ENCODE measurements at regions not wholly inside any gene's neighbourhood (a gene's known extent, or its start where the extent isn't known, plus 50 kb on each side); places are given as distances from the start of the nearest gene placed in this dataset.

- Histone ChIP-seq H3K36me3 (ENCODE audit: control insufficient read depth in 2 of 2, insufficient read depth in 2 of 2, low read length in 1 of 2) (no peaks in the 10 kb centered on the region), H3K4me1 (ENCODE audit: control insufficient read depth in 2 of 2, insufficient read depth in 2 of 2, low read length in 2 of 2) (no peaks in the 10 kb centered on the region), H3K9me3 (ENCODE audit: control insufficient read depth in 2 of 2, insufficient read depth in 1 of 2, low read length in 1 of 2) (no peaks in the 10 kb centered on the region), H3K27me3 (ENCODE audit: control insufficient read depth in 2 of 2, insufficient read depth in 1 of 2, low read length in 1 of 2) (no peaks in the 10 kb centered on the region), H3K27ac (ENCODE audit: low read depth in 1 of 2, low read length in 1 of 2) (no peak overlapping the region), H3K4me3 (ENCODE audit: low read length in 2 of 2) (no peak overlapping the region)
- 86% methylated on average over 3 of the region's 3 CpGs for WGBS
- no peak for DNase-seq (ENCODE audit: low read depth in 6 of 9, low spot score in 9 of 9)
Observed at GRCh38 chr2:52698408-52698807, 1069.2 kb upstream of the CHAC2 start.

DNA sequence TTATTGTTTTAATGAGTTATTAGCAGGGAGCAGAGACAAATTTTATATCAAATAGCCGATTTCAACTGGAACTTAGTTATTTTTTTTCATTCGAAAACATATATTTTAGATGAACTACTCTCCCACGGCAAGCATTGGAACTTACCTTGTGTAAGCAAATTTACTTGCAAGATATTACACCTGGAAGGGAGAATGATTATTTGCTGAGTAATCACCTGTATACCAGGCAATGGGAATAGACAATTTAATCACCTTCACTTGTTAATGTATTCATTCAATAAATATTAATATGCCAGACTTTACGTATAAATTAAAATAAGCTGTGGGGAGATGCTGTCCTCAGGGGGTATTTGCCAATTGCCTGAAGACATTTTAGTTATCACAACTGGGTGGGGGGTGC lies 1069.9 kb upstream of the CHAC2 start:
- no peak for DNase-seq (ENCODE audit: low read depth in 6 of 9, low spot score in 9 of 9)
- H3K4me1 ChIP-seq (ENCODE audit: control insufficient read depth in 2 of 2, insufficient read depth in 2 of 2, low read length in 2 of 2) = no peaks in the 10 kb centered on the region
- H3K4me3 ChIP-seq (ENCODE audit: low read length in 2 of 2) = no peak overlapping the region
- no peaks in the 10 kb centered on the region for H3K9me3 ChIP-seq (ENCODE audit: control insufficient read depth in 2 of 2, insufficient read depth in 1 of 2, low read length in 1 of 2)
- no peaks in the 10 kb centered on the region for H3K36me3 ChIP-seq (ENCODE audit: control insufficient read depth in 2 of 2, insufficient read depth in 2 of 2, low read length in 1 of 2)
- no peak overlapping the region for H3K27ac ChIP-seq (ENCODE audit: low read depth in 1 of 2, low read length in 1 of 2)
- WGBS = 97% methylated on average over 4 of the region's 4 CpGs
- H3K27me3 ChIP-seq (ENCODE audit: control insufficient read depth in 2 of 2, insufficient read depth in 1 of 2, low read length in 1 of 2) = no peaks in the 10 kb centered on the region

DNA sequence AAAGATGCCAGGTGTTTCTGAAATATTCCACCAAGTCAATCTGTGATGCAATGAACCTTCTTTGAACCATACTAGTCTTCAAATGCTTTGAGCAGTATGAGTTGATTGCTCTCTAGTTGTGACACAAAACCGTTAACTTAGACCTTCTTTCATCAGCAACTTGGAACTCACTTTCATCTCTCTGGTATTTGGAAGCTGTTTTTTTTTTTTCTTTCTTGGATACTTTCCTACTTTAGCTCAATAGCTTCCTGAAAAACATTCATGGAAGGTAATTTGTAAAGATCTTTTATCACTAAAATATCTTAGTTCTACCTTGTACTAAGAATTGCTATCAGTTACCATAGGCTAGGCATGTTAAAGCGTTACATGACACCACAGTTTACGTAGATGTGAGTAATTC lies 1071.9 kb upstream of the CHAC2 start:
- no peaks in the 10 kb centered on the region for H3K36me3 ChIP-seq (ENCODE audit: control insufficient read depth in 2 of 2, insufficient read depth in 2 of 2, low read length in 1 of 2)
- H3K4me3 ChIP-seq (ENCODE audit: low read length in 2 of 2) = no peak overlapping the region
- no peaks in the 10 kb centered on the region for H3K9me3 ChIP-seq (ENCODE audit: control insufficient read depth in 2 of 2, insufficient read depth in 1 of 2, low read length in 1 of 2)
- WGBS = 87% methylated on average over 3 of the region's 3 CpGs
- no peaks in the 10 kb centered on the region for H3K4me1 ChIP-seq (ENCODE audit: control insufficient read depth in 2 of 2, insufficient read depth in 2 of 2, low read length in 2 of 2)
- no peak overlapping the region for H3K27ac ChIP-seq (ENCODE audit: low read depth in 1 of 2, low read length in 1 of 2)
- DNase-seq (ENCODE audit: low read depth in 6 of 9, low spot score in 9 of 9) = no peak
- no peaks in the 10 kb centered on the region for H3K27me3 ChIP-seq (ENCODE audit: control insufficient read depth in 2 of 2, insufficient read depth in 1 of 2, low read length in 1 of 2)

- Histone ChIP-seq H3K9me3 (ENCODE audit: control insufficient read depth in 2 of 2, insufficient read depth in 1 of 2, low read length in 1 of 2) (no peaks in the 10 kb centered on the region), H3K27ac (ENCODE audit: low read depth in 1 of 2, low read length in 1 of 2) (no peak overlapping the region), H3K4me1 (ENCODE audit: control insufficient read depth in 2 of 2, insufficient read depth in 2 of 2, low read length in 2 of 2) (no peaks in the 10 kb centered on the region), H3K27me3 (ENCODE audit: control insufficient read depth in 2 of 2, insufficient read depth in 1 of 2, low read length in 1 of 2) (no peaks in the 10 kb centered on the region), H3K36me3 (ENCODE audit: control insufficient read depth in 2 of 2, insufficient read depth in 2 of 2, low read length in 1 of 2) (no peaks in the 10 kb centered on the region), H3K4me3 (ENCODE audit: low read length in 2 of 2) (no peak overlapping the region)
- DNase-seq (ENCODE audit: low read depth in 6 of 9, low spot score in 9 of 9) = no peak
- 93% methylated on average over 2 of the region's 2 CpGs for WGBS
Observed at GRCh38 chr2:52686935-52687334, 1080.7 kb upstream of the CHAC2 start.

GRCh38 chr2:52676056-52676455 lies 1091.5 kb upstream of the CHAC2 start:
- H3K36me3 ChIP-seq (ENCODE audit: control insufficient read depth in 2 of 2, insufficient read depth in 2 of 2, low read length in 1 of 2) = no peaks in the 10 kb centered on the region
- WGBS = 93% methylated on average over 2 of the region's 2 CpGs
- H3K27ac ChIP-seq (ENCODE audit: low read depth in 1 of 2, low read length in 1 of 2) = no peak overlapping the region
- peaks cover 0 to 7% of the 10 kb centered on the region in 2 donors for H3K9me3 ChIP-seq (ENCODE audit: control insufficient read depth in 2 of 2, insufficient read depth in 1 of 2, low read length in 1 of 2)
- no peak for DNase-seq (ENCODE audit: low read depth in 6 of 9, low spot score in 9 of 9)
- no peaks in the 10 kb centered on the region for H3K27me3 ChIP-seq (ENCODE audit: control insufficient read depth in 2 of 2, insufficient read depth in 1 of 2, low read length in 1 of 2)
- H3K4me3 ChIP-seq (ENCODE audit: low read length in 2 of 2) = no peak overlapping the region
- no peaks in the 10 kb centered on the region for H3K4me1 ChIP-seq (ENCODE audit: control insufficient read depth in 2 of 2, insufficient read depth in 2 of 2, low read length in 2 of 2)

DNA sequence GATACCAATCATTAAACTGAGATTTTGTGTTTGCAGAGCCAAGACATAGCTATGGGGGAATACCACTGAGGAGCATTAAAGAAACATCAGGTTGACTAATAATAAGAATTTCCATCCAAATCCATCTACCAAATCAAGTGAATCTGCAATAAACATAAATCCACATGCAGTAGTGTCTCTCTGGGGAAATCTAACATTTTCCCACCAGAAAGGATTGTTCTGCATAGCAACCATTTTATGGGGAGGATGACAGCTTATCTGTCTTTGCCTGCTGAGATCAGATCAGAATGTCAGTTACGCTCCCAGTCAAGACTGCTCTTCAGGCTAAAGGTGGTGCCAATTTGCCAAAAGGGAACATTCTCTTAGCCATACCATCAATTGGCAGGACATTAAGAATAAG lies 1098.9 kb upstream of the CHAC2 start:
- Histone ChIP-seq H3K27me3 (ENCODE audit: control insufficient read depth in 2 of 2, insufficient read depth in 1 of 2, low read length in 1 of 2) (no peaks in the 10 kb centered on the region), H3K9me3 (ENCODE audit: control insufficient read depth in 2 of 2, insufficient read depth in 1 of 2, low read length in 1 of 2) (peaks cover 2 to 4% of the 10 kb centered on the region in 2 donors), H3K27ac (ENCODE audit: low read depth in 1 of 2, low read length in 1 of 2) (no peak overlapping the region), H3K4me3 (ENCODE audit: low read length in 2 of 2) (no peak overlapping the region), H3K4me1 (ENCODE audit: control insufficient read depth in 2 of 2, insufficient read depth in 2 of 2, low read length in 2 of 2) (no peaks in the 10 kb centered on the region), H3K36me3 (ENCODE audit: control insufficient read depth in 2 of 2, insufficient read depth in 2 of 2, low read length in 1 of 2) (no peaks in the 10 kb centered on the region)
- no peak for DNase-seq (ENCODE audit: low read depth in 6 of 9, low spot score in 9 of 9)
- WGBS = 91% methylated on average over 1 of the region's 1 CpG

GRCh38 chr2:52659546-52659945 lies 1108.1 kb upstream of the CHAC2 start:
- Histone ChIP-seq H3K36me3 (ENCODE audit: control insufficient read depth in 2 of 2, insufficient read depth in 2 of 2, low read length in 1 of 2) (no peaks in the 10 kb centered on the region), H3K27ac (ENCODE audit: low read depth in 1 of 2, low read length in 1 of 2) (no peak overlapping the region), H3K27me3 (ENCODE audit: control insufficient read depth in 2 of 2, insufficient read depth in 1 of 2, low read length in 1 of 2) (no peaks in the 10 kb centered on the region), H3K9me3 (ENCODE audit: control insufficient read depth in 2 of 2, insufficient read depth in 1 of 2, low read length in 1 of 2) (no peaks in the 10 kb centered on the region), H3K4me1 (ENCODE audit: control insufficient read depth in 2 of 2, insufficient read depth in 2 of 2, low read length in 2 of 2) (no peaks in the 10 kb centered on the region), H3K4me3 (ENCODE audit: low read length in 2 of 2) (no peak overlapping the region)
- no peak for DNase-seq (ENCODE audit: low read depth in 6 of 9, low spot score in 9 of 9)
- 91% methylated on average over 3 of the region's 3 CpGs for WGBS

DNA sequence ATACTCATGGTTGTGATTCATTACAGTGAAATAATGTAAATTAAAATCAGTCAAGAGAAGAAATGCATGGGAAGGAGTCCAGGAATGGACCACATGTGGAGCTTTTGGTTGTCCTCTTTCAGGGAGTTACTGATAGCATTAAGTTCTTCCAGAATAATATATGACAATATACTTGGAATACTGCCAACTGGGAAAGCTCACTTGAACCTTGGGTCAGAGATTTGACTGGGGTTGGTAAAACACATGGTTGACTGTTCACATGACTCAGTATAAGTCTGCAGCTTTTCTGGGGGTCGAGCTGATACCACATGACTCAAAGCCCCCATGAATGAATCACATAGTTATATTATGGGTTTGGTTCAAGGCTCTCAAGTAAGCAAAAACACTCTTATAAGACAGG lies 1109.0 kb upstream of the CHAC2 start:
- H3K4me1 ChIP-seq (ENCODE audit: control insufficient read depth in 2 of 2, insufficient read depth in 2 of 2, low read length in 2 of 2) = no peaks in the 10 kb centered on the region
- 51% methylated on average over 1 of the region's 1 CpG for WGBS
- H3K9me3 ChIP-seq (ENCODE audit: control insufficient read depth in 2 of 2, insufficient read depth in 1 of 2, low read length in 1 of 2) = no peaks in the 10 kb centered on the region
- no peaks in the 10 kb centered on the region for H3K27me3 ChIP-seq (ENCODE audit: control insufficient read depth in 2 of 2, insufficient read depth in 1 of 2, low read length in 1 of 2)
- no peak for DNase-seq (ENCODE audit: low read depth in 6 of 9, low spot score in 9 of 9)
- H3K4me3 ChIP-seq (ENCODE audit: low read length in 2 of 2) = no peak overlapping the region
- H3K36me3 ChIP-seq (ENCODE audit: control insufficient read depth in 2 of 2, insufficient read depth in 2 of 2, low read length in 1 of 2) = no peaks in the 10 kb centered on the region
- H3K27ac ChIP-seq (ENCODE audit: low read depth in 1 of 2, low read length in 1 of 2) = no peak overlapping the region

DNA sequence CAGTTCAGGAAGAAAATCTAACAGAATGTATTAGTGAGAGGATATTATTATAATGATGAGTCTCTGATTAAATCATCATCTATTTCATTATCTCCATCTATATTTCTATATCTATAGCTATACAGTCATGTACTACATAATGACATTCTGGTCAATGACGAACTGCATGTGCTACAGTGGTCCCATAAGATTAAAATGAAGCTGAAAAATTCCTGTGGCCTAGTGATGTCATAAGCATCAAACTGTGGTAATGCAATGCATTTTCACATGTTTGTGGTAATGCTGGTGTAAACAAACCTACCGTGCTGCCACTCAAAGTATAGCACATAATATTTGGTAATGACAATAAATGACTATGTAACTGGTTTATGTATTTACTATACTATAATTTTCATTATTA lies 1127.9 kb upstream of the CHAC2 start:
- Histone ChIP-seq H3K4me1 (ENCODE audit: control insufficient read depth in 2 of 2, insufficient read depth in 2 of 2, low read length in 2 of 2) (no peaks in the 10 kb centered on the region), H3K27ac (ENCODE audit: low read depth in 1 of 2, low read length in 1 of 2) (no peak overlapping the region), H3K9me3 (ENCODE audit: control insufficient read depth in 2 of 2, insufficient read depth in 1 of 2, low read length in 1 of 2) (peaks cover 0 to 5% of the 10 kb centered on the region in 2 donors), H3K36me3 (ENCODE audit: control insufficient read depth in 2 of 2, insufficient read depth in 2 of 2, low read length in 1 of 2) (no peaks in the 10 kb centered on the region), H3K27me3 (ENCODE audit: control insufficient read depth in 2 of 2, insufficient read depth in 1 of 2, low read length in 1 of 2) (no peaks in the 10 kb centered on the region), H3K4me3 (ENCODE audit: low read length in 2 of 2) (no peak overlapping the region)
- DNase-seq (ENCODE audit: low read depth in 6 of 9, low spot score in 9 of 9) = no peak
- WGBS = 93% methylated on average over 2 of the region's 2 CpGs

DNA sequence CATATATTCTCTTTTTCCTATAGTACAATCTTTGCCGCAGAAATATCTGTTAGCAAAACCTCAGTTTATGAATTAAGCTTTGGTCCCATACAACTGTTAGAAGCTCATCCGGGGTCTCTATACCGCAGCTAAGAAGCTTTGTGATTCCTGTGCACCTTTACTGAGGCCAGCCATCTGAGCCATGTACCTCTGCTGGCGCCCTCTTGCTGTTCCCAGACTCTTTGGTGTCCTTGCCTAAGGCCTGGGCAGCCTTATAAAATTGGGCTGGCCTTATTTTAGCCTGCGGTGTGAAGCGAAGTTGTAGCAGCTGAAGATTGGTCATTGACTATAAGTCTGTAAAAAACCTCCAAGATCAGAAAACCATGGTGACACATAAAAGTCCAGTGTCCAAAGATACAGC lies 1135.1 kb upstream of the CHAC2 start:
- WGBS = 90% methylated on average over 6 of the region's 6 CpGs
- no peak overlapping the region for H3K4me3 ChIP-seq (ENCODE audit: low read length in 2 of 2)
- peaks cover 2 to 17% of the 10 kb centered on the region in 2 donors for H3K9me3 ChIP-seq (ENCODE audit: control insufficient read depth in 2 of 2, insufficient read depth in 1 of 2, low read length in 1 of 2)
- H3K27ac ChIP-seq (ENCODE audit: low read depth in 1 of 2, low read length in 1 of 2) = no peak overlapping the region
- H3K27me3 ChIP-seq (ENCODE audit: control insufficient read depth in 2 of 2, insufficient read depth in 1 of 2, low read length in 1 of 2) = no peaks in the 10 kb centered on the region
- H3K4me1 ChIP-seq (ENCODE audit: control insufficient read depth in 2 of 2, insufficient read depth in 2 of 2, low read length in 2 of 2) = no peaks in the 10 kb centered on the region
- DNase-seq (ENCODE audit: low read depth in 6 of 9, low spot score in 9 of 9) = no peak
- H3K36me3 ChIP-seq (ENCODE audit: control insufficient read depth in 2 of 2, insufficient read depth in 2 of 2, low read length in 1 of 2) = no peaks in the 10 kb centered on the region
